Hematopoietic multipotent progenitor cell treated with erythropoietin and hydrocortisone succinate and interleukin-3 and kit ligand, for 15 days (in vitro differentiated cells): ENCODE measurements at regions not wholly inside any gene's neighbourhood (a gene's known extent, or its start where the extent isn't known, plus 50 kb on each side); places are given as distances from the start of the nearest gene placed in this dataset.

Experiments used
- DNase-seq: peaks from one replicate; pipeline ENCODE4 v3.0.0-alpha.2; 2015; ENCODE audit warnings: low spot score

DNA sequence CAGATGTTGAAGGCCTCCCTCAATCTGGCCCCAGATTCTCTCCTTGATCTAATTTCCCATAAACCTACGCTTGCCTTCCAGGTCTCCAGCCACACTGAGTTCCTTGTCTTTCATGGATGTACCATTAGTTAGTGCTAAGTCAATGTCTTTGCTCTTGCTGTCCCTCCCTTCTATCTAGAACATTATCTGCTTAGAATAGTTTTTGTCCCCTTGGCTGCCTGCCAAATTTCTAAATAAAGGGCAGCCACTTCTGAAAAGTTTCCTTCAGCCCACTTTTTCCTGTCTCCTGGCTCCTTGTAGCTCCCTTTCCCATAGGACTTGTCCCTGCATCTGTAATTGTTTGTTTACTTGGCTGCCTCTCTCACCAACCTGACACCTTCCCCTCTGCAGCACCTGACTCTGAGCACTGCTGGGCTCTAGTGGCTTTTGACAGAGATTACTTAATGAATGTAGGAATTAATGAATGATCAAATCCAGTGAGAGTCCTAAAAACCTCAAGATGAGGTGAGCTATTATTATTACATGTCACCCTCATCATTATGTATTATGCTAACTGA is 58.3 kb downstream of the CXCL12 start:
- DNase-seq = no peak

DNA sequence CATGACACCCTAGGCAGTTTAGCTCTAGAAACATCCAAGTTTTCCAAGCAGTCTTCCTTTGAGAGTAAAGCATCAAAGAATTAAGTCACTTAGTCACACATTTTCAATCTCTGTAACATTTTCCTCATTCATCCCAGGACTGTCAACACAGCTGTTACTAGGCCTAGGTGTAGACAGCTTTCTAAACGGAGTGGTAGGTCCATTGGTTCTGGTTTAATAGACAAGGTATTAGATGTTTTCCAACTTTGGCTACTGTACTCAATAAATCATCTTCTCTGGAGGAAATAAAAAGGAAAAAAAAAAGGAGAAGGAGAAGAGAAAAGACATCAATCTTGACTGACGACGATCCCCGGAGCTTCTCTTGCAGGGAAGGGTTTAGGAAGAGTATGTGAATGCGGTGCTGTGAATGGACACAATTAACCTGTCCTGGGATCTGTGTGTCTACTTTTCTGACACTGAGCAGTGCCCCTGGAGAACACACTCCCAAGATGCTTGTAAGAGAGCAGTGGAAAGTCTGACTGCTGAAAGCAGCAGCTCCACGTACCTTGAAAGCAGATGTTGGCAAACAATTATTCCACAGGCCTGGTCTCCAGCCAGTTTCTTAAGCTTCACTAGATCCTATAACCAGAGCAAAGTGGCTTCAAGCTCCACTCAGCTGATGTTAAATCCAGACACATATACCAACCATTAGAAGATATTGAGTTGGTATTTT is 59.1 kb downstream of the CXCL12 start:
- no peak for DNase-seq

DNA sequence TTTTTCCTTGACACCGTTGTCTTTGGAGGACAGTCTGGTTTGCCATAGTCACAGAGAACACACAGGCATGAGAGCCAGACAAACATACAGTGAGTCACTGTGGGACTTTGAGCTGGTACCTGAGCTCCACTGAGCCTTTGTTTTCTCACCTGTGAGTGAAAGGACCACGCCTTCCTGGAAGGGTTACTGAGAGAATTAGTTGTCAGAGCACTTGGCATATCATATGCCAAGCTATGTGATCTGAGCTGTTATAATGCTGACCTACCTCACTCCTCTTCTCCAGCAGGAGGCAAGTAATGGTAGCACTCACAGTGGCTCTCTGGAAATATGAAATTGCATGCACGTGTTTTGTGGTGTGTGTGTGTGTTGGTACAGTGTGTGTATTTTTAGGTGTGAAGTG is 59.7 kb downstream of the CXCL12 start:
- DNase-seq = no peak

DNA sequence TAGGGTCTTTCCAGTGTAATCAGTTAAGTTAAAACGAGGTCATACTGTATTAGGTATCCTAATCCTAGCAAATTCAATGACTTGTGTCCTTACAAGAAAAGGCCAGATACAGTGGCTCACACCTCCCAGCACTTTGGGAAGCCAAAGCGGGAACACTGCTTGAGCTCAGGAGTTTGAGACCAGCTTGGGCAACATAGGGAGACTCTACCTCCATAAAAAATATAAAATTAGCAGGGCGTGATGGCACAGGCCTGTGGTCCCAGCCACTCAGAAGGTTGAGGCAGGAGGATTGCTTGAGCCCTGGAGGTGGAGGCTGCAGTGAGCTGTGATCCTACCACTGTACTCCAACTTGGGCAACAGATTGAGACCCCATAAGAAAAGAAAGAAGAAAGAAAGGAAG is 61.1 kb downstream of the CXCL12 start:
- no peak for DNase-seq

DNA sequence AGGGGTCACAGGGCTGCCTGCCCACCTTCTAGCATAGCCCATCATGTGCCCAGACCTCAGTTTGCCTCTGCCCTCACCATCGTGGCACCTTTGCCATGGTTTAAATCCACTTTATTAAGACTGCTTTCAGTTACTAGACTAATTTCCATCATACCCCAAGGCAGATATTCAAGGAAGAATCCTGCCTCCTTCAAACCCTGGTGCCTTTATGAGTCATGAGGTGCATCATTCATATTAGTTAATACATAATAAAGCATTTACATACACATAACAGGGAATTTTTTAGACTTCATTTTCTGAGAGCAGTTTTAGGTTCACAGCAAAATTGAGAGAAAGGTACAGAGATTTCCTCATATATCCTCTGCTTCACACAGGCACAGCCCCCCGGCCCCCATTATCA is 62.8 kb downstream of the CXCL12 start:
- DNase-seq = no peak

DNA sequence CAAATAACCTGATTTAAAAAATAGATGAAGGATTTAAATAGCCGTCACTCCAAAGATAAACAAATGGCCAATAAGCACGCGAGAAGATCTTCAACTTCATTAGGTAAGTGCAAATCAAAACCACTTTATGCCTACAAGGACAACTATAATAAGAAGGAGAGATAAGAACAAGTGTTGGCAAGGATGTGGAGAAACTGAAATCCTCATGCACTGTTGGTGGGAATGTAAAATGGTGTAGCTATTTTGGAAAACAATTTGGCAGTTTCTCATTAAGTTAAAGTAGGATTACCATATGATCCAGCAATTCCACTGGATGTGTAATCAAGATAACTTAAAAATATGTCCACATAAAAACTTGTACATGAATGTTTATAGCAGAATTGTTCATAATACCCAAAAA is 64.1 kb downstream of the CXCL12 start:
- DNase-seq = no peak

DNA sequence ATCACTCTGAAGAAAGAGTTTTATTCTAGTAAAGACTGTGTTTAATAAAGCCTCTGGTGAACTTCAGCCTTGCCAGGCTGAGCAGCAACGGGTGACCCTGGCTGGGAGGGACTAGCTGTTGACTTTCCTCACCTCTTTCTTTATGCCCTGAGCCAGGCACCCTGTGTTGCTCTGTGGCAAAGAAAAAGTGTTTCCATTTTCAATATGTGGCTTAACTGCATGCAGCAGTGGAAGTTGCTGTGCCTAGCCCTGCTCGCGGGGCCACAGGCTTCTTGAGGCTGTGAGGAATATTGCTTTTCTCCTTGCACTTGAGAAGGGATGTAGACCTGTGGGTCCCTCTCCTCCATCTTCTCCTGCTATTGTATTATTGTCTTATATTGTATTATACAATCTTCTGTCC is 67.0 kb downstream of the CXCL12 start:
- DNase-seq = no peak

DNA sequence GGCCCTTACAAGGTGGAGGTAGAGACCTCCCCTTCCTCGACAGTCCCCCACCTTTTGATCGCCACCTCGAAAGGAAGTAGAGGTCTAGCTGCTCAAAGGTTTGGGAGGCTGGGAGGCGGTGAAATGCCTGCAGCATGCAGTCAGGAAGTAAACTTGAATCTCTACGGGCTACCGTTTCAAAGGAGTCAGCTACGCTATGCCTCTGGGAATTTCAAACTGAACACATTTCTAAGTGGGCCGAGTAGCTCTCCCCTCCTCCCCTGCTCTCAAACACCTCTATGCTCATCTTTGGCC is 68.0 kb downstream of the CXCL12 start:
- no peak for DNase-seq

DNA sequence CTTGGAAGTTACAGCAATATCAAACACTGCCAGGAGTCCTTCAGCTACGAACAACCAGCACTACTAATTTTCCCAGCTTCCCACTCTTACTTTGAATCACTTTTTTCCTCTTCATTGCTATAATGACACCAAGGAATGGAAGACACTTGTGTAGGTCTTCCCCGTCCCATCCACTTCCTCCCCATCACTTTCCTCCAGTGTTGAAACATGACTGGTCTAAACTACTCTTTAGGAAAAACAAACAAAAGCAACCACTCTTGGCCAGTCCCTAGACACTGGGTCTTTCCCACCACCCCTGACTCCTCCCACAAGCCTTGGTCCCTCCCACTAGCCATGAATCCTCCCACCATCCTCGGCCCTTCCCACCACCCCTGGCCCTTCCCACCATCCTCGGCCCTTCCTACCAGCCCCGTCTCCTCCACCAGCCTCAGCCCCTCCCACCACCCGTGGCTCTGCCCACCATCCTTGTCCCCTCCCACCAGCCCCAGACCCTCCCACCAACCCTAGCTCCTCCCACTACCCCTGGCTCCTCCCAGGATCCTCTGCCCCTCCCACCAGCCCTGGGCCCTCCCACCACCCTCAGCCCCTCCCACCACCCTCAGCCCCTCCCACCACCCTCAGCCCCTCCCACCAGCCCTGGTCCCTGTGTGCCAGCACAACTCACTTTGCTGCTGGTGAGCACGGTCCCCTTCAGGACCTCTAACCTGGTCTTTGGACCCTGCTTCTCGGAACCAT is 68.5 kb downstream of the CXCL12 start:
- DNase-seq = peak; percentile 27

DNA sequence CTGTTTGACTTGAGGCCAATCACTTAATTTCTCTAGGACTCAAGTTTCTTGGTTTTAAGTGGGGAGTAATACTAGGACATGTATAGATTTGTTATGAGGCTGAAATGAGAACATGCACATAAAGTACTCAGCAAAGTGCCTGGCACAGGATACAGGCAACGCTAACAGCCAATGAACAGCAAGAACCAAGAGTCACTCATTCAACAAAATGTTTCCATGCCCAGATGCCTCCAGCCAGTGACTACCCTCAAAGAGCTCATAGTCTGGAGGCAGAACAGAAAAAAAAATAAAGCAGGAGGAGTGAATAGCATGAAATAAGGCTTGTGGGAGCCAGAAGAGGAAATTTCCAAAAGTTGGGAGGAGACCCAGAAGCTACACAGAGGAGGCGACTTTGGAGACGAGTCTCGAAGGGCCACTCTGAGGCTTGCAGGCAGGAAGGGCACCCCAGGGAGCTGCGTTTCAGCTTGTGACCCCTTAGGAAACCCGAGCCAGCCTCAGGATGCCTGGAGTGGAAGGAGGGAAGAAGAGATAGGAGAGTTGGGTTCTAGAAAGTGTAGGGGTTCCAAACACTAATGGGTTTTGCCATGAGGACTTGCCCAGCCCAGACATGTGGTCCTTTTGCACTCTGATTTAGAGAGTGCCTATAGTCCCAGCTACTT is 70.0 kb downstream of the CXCL12 start:
- no peak for DNase-seq

DNA sequence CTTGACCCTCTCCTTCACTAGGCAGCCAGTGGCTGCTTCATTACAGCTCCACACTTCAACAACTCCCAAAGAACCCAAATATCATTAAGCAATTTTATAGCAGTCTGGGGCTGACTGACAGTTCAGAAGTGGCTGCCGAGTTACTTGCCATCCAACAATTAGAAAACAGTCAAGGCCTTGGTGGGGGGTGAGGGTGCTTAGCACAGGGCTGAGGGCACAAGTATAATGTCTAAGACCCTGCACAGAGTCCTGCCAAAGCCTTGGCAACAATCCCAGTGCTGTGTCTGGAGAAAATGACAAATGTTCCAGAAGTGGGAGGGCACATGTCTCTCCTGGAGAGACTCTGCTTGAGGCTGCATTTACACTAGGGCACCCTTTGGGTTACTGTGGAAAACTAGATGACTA is 71.1 kb downstream of the CXCL12 start:
- no peak for DNase-seq

DNA sequence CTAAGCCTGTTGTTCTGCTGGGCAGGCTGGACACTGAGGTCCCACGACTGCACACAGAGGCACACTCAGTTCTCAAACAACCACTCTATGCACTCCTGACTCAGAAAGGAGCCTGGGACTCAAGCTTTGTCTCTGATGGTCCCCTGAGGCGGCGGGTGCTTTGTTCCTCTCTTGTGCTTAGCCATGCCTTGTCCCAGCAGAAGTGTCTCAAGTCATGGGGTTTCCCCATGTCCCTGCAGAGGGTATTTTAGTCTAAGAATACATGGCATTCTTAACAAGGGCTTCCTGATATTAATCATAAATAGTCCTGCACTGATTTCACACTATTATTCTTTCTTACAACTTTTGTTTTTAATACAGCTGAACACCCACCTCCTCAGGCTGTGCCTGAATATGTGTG is 72.5 kb downstream of the CXCL12 start:
- DNase-seq = no peak

DNA sequence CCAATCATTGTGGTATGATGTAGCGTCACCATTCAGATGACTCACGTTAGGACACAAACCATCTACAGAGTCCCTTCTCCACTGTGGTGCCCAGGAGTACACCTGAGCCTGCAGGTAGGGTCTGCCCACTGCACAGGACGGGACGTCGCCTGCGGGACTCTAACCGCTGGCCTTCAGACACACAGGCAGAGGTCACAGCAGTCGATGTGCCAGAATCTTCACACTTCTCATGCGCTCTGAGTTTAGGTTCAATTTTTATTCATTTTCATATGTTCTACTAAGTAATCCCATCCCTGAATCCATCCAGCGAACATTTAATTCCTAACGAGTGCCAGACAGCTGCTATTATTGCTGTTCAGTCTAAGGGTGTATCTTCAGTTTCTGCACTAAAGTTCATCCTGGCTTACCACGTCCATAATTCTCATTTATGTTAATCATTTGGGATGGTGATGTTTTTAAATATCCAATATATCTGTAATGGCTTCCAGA is 73.3 kb downstream of the CXCL12 start:
- no peak for DNase-seq

DNA sequence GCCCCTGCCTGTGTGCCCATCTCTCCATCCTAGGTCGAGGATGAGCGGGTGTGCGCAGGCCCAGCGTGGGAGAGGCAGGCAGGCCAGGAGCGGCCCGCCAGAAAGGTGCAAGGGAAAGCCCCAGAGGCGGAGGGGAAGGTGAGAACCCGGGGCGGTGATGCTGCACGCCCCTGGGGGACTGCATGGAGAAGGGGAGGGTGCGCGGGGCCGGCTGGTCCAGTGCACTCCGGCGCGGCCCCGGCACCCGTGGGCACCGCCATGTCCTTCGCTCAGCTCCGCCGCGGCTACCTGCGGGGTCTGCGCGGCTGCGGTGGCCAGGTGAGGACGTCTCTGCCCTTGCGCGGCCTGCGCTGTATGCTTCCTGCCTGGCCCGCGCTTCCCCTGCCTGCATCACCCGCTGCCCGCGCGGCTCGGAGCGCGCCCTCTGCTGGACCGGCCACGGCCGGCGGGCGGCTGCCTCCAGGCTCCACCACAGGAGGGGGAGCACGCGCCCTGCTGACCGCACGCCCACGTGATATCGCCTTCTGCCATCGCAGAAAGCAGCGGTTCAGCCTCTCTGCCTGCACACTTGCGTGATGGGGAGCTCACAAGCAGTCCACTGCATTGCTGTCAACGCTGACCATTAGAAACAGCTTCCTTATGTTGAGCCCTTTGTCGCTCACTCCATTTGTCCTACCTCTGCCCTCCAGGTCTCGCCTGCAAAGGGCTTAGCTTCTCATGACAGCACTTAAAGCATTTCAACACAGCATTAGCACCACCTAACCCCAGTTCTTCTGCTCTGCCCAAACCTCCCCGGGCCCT is 73.9 kb downstream of the CXCL12 start:
- DNase-seq = peak; percentile 2

DNA sequence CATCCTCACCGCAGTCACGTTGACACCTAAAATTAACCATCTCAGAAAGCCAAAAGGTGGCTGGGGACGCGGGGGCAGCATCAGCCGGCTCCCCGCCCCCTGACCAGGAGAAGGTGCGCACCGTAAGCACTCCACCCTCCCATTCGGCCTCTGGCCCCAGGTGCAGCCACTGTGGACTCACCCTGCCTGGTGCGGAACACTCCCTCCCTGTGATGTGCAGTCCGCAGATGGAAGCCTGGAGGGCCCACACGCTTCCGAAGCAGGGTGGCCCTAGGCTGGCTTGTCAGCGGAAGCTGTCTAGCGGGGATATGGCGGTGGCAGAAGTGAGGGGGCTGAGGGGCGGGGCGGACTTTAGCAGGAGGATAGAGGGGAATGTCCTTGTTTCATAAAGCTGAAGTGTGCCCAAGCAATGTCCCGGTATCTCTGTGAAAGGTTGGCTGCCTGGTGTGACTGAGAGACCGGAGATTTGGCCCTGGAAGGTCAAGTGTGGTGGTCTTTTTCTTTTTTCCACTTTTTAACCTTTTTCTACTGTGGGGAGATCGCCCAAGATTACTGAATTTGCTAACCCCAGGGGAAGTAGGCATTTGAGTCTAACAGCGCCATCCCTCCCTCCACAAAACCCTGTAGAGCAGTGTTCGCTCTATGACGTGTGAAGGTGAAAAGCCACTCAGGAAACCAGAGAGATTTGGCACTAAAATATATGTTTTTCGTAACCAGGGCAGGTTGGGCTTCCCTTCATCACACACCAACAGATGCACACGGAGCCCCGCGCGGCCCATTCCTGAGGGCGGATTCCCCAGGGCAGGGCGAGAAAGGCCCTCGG is 74.7 kb downstream of the CXCL12 start:
- no peak for DNase-seq

DNA sequence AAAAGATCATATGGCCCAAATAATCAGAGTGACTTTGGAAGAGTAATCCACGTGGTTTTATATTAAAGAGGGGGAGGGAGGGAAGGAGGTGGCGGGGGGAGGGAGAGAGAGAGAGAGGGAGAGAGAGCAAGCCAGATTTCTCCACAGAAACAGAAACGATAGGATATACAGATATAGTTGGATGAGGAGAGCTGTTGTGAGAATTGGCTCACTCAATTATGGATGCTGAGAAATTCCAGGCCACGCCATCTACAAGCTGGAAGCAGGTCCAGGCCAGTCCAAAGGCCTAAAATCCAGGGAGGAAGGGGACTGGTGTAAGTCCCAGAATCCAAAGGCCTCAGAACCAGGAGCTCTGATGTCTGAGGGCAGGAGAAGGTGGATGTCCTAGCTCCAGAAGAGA is 75.5 kb downstream of the CXCL12 start:
- DNase-seq = no peak

DNA sequence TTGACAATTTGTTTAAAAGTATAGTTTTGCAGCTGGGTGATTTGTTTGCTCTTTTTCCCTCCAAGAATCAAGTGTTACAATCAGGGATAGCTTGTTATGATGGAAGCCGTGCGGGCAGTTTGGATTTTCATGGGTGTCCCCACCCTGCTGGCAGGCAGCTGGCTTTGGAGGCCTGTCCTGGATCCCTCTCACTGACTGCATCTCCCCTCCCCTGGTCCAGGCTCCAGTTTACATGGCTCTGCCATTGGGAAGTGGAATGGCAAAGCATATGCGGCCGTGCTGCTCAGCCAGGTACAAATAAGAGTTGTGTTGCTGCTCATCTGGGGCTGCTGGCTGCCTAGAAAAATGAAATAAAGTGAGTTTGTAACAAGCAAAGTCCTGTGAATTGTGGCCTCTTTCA is 76.0 kb downstream of the CXCL12 start:
- no peak for DNase-seq

DNA sequence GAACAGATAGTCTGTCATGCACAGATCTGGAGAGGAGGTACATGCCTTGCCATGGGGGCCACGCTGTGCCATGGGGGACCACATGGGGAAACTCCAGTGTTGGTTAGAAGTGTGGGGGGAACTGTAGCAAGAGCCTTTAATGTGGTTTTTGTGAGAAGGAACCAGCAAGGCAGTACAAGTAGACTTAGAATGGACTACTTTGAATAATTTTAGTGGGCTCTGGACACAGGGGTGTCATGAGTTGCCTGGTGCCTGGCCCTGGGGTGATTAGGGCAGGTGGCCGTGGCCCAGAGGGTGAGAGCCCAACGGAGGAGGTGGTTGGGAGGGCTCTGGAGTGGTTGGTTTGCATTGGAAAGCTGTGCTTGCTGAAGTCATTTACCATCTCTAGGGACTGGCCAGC is 77.2 kb downstream of the CXCL12 start:
- DNase-seq = no peak

DNA sequence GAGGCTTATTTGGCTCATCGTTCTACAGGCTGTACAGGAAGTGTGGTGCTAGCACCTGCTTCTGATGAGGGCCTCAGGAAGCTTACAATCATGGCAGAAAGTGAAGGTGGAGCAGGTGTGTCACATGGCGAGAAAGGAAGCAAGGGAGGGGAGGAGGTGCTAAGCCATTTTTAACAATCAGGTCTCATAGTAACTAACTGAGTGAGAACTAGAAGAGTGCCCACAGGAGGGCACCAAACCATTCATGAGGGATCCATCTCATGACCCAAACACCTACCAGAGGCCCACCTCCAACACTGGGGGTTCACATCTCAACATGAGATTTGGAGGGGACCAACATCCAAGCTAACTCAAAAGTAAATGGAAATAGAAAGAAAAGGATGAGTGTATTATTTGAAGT is 78.1 kb downstream of the CXCL12 start:
- DNase-seq = no peak

DNA sequence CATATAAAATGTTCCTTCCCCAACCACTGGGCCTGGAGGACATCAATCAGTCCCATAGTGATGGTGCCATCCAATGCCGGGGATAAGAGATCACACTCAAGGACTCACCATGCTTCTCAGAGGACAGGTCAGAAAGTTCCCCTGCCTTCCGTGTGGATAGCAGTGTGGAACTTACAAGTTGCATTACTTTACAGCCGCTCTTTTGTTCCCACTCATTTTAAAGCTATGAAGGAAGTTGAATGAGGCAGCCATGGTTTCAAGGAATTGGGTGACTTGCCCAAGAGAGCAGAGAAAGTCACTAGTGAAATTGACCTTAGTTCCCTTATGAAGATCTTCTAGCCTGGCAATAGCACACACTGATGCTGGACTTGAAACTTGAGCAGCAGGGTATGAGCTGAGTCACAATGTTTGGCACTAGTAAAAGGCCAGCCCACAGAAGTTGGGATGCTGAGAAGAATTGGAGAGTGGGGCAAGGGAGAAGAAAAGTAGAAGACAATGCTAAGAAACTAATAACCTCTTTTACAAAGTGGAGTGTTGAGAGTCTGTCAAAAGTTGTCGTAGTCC is 78.7 kb downstream of the CXCL12 start:
- DNase-seq = no peak

DNA sequence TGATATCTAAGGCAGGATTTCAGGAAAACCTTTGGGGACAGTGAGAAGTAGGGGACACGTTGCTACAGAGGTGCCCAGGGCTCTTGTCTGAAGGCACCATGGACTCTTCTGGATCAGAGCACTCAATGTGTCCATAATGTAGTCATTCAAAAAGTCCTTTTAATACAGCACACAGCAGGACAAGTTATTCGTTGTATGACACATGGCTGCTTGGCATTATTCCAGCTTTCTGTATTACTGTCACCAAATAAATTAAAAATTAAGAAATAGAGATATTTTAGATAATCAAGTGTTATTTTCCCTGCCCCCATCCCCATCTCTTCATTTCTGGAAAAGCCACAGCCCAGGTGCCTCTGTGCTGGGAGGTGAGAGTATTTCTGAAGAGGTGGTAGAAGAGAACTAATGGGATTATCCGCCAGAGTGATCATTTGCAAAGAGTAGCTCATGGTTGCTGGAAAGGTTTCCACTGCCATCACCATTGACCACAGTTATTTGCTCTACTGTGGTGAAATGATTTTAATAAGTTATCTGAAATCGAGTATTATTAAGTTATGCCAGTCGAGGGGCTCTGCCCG is 83.0 kb downstream of the CXCL12 start:
- no peak for DNase-seq
